Heart left ventricle (tissue), 16 donors: ENCODE measurements at regions not wholly inside any gene's neighbourhood (a gene's known extent, or its start where the extent isn't known, plus 50 kb on each side); places are given as distances from the start of the nearest gene placed in this dataset.
A peak's percentile ranks its signal among the peaks of the same experiment; 100 is the strongest.

Source experiments
- ATAC-seq, 4 donors: fragments of 200-7000 bp; cut with Tn5 transposase; one replicate each; pipeline ENCODE4 v1.9.1; 2020 to 2022; ENCODE audit warnings: moderate library complexity in 4 of 4, mild to moderate bottlenecking in 3 of 4, moderate number of reproducible peaks in 1 of 4
- DNase-seq, 5 donors: peaks; one replicate each; pipeline ENCODE4 v3.0.0-alpha.2; 2020
- H3K27ac ChIP-seq, 12 donors: fragments of 200-600 bp; sonication (generic) in 4 of 12; one replicate each; pipeline versions ENCODE4 v1.5.0 to v1.8.0; 2016 to 2022; ENCODE audit warnings: mild to moderate bottlenecking in 2 of 12
- H3K27me3 ChIP-seq, 9 donors: fragments of 200-600 bp; sonication (generic) in 2 of 9; one replicate each; pipeline versions ENCODE4 v1.5.1 to v1.8.0; 2016 to 2022; ENCODE audit warnings: mild to moderate bottlenecking in 3 of 9
- H3K36me3 ChIP-seq, 9 donors: fragments of 200-600 bp; sonication (generic) in 2 of 9; one replicate each; pipeline versions ENCODE4 v1.5.0 to v1.8.0; 2018 to 2022; ENCODE audit warnings: mild to moderate bottlenecking in 2 of 9
- H3K4me1 ChIP-seq, 12 donors: fragments of 200-600 bp; sonication (generic) in 4 of 12; one replicate each; pipeline versions ENCODE4 v1.5.0 to v1.8.0; 2016 to 2022; ENCODE audit warnings: mild to moderate bottlenecking in 3 of 12
- H3K4me3 ChIP-seq, 12 donors: fragments of 200-600 bp; sonication (generic) in 4 of 12; one replicate each; pipeline versions ENCODE4 v1.5.0 to v1.8.0; 2017 to 2022; ENCODE audit warnings: mild to moderate bottlenecking in 9 of 12, moderate library complexity in 4 of 12
- H3K9me3 ChIP-seq, 12 donors: fragments of 200-600 bp; sonication (generic) in 4 of 12; one replicate each; pipeline versions ENCODE4 v1.5.0 to v1.8.0; 2016 to 2022; ENCODE audit warnings: mild to moderate bottlenecking in 1 of 12
- POLR2A ChIP-seq, 2 donors: fragments of 450-650 bp; IDR thresholded peaks; one replicate each; pipeline ENCODE4 v1.6.1; 2017; ENCODE audit warnings: antibody characterized with exemption in 2 of 2, mild to moderate bottlenecking in 2 of 2, moderate library complexity in 2 of 2
- WGBS, 4 donors: extraction: QIAGEN DNeasy Blood & Tissue Kit in 2 of 4; methylation state at CpG; one replicate each; pipeline versions ENCODE4 v1.1.5 to v1.1.7; 2013 to 2018; 5-methylcytosine and 5-hydroxymethylcytosine counted together
- intact Hi-C, 10 donors: fragments of 100-400 bp; cut with DNase I; formaldehyde crosslinking; loops; one replicate each; pipeline versions ENCODE4 v1.11.1 to v1.14.2; 2022
- TF ChIP-seq, protein P1 (sequence below), 12 donors: fragments of 200-600 bp; sonication (generic) in 4 of 12; IDR thresholded peaks; one replicate each; pipeline versions ENCODE4 v1.5.0 to v1.8.0; 2018 to 2022; ENCODE audit warnings: antibody characterized with exemption in 12 of 12, mild to moderate bottlenecking in 5 of 12
- donor health status: ischemic (EF 13 %, LVEDD 7.1; RV severe dilation, severe dysfunction).
- donor health status: healthy with polysubstance abuse.
- donor health status: DM: no; HTN: yes; CAD: no.
- donor health status: DM: no; HTN: no; CAD: no.
- donor health status: ischemic (EF 25% LVEDD 6.9; RV normal size, moderate dysfunction).
- donor health status: ischemic (EF 25% LVEDD 5.7; RV mildly dilated, moderate dysfunction).
- donor health status: healthy.
- donor health status: DM: yes; HTN: yes; CAD: no.
- donor health status: ischemic (EF 35%, LVEDD 5.7; RV mildly dilated, moderate dysfunction).
- donor health status: nonischemic (EF 11% LVEDD 7.7; RV severe dilation, severe dysfunction).
- donor health status: DM: yes; HTN: yes; CAD: no.
- donor health status: PGD.
- donor health status: ischemic (EF 29% LVEDD 5.4; RV normal size, mild dysfunction).
- donor health status: nonischemic (EF 23%, LVEDD 6.1; RV moderate dilation, normal function).

DNA sequence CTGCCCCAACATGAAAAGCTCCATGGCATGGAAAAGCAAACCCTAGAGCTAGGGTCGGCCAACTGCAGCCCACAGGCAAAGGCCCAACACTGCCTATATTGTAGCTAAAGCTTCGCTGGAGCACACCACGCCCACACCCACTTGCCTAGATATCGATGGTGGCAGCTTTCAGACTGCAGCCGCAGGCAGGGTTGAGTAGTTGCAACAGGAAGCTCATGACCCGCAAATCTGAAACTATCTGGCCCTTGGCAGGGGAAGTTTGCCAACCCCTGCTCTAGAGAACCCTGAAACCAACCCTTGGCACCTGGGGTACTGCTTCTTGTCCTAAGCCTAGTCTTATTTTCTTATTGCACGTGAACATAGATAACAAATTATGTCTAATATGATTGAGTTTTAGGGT lies 250.0 kb downstream of the SOX11 start:
- WGBS, 4 donors: 86 to 93% (median 88%) methylated on average over 7 of the region's 7 CpGs

DNA sequence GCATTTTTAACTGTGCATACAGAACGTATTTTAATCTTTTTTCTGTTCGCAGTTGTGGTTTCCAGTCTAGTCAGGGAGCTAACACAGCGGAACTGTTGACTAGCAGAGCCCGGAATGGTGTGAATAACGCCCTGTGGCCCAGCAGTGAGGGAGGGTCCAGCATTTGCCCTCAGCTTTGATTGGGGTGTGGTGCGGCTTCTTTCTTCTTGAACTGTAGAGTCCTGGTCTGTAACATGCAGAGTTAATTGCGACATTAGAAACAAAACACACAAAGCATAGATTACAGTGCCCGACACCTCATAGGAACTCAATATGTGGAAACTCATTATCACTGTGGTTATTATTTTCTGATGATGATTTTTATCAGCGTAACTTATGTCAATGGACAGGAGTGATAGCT lies 253.6 kb downstream of the SOX11 start:
- ATAC-seq (no peak), DNase-seq (no peak)
- 83 to 85% (median 84%) methylated on average over 9 of the region's 9 CpGs for WGBS, 4 donors
- Histone ChIP-seq H3K27me3 (no peaks in the 10 kb centered on the region), H3K36me3 (no peaks in the 10 kb centered on the region), H3K9me3 (no peaks in the 10 kb centered on the region), H3K4me3 (no peak overlapping the region), H3K27ac (no peak overlapping the region), H3K4me1 (peaks cover 0 to 8% (median 0%) of the 10 kb centered on the region in 12 donors)
- TF ChIP-seq, protein P1, sequence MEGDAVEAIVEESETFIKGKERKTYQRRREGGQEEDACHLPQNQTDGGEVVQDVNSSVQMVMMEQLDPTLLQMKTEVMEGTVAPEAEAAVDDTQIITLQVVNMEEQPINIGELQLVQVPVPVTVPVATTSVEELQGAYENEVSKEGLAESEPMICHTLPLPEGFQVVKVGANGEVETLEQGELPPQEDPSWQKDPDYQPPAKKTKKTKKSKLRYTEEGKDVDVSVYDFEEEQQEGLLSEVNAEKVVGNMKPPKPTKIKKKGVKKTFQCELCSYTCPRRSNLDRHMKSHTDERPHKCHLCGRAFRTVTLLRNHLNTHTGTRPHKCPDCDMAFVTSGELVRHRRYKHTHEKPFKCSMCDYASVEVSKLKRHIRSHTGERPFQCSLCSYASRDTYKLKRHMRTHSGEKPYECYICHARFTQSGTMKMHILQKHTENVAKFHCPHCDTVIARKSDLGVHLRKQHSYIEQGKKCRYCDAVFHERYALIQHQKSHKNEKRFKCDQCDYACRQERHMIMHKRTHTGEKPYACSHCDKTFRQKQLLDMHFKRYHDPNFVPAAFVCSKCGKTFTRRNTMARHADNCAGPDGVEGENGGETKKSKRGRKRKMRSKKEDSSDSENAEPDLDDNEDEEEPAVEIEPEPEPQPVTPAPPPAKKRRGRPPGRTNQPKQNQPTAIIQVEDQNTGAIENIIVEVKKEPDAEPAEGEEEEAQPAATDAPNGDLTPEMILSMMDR (IDR thresholded peaks at IDR 0.05): no peak
- TF ChIP-seq POLR2A (IDR thresholded peaks at IDR 0.05): no peak
- intact Hi-C loops: no loop called here

More for the DNA sequence above, 250.0 kb downstream of the SOX11 start:
- DNase-seq (no peak), ATAC-seq (no peak)
- intact Hi-C loops: no loop called here
- Histone ChIP-seq H3K9me3 (no peaks in the 10 kb centered on the region), H3K27me3 (no peaks in the 10 kb centered on the region), H3K36me3 (no peaks in the 10 kb centered on the region), H3K4me1 (peaks cover 0 to 19% (median 0%) of the 10 kb centered on the region in 12 donors), H3K27ac (no peak overlapping the region), H3K4me3 (no peak overlapping the region)
- no peak for TF ChIP-seq POLR2A (IDR thresholded peaks at IDR 0.05)
- TF ChIP-seq, protein P1 (IDR thresholded peaks at IDR 0.05): no peak

DNA sequence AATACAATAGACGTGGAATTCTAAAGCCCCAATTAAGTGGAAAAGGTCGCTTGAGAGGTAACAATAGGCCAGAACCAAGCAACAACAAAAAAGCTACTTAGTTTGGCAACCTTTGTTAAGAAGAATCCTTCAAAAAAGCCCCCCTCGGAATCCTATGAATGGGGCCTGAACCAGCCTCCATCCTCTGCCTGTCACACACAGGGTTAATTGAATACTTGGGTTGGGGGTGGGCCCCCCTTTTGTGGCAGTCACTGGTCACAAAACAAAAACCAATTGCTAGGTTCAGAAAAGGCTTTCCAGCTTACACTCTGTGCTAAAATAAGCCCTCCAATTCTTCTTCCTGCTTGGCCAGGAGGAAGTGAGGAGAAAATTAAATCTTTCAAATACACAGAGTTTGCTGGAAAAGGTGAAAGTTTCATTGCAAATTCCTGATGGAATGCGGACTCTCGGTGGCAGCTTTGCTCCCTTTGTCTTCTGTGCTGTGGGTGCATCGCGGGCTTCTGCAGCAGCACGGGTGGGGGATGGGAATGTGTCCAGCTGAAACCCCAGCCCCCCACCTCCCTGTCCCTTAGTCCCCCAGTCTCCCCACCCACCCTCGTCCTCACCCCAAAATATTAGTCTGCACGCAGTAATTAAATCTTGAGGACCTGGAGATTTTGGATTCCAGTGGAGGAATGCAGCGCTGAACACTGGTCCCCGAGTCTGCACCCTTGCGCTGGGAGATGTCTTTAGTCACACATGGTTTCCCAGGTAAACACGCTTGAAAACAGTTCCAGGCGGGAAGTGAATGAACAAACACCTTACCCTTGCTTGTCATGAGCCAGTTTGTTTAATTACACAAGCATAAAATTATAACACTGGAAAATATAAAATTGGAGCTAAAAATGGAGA lies 254.3 kb downstream of the SOX11 start:
- intact Hi-C loops: no loop called here
- H3K4me3 ChIP-seq: no peak overlapping the region
- no peaks in the 10 kb centered on the region for H3K9me3 ChIP-seq
- no peak overlapping the region for H3K27ac ChIP-seq
- TF ChIP-seq, protein P1 (IDR thresholded peaks at IDR 0.05): no peak
- TF ChIP-seq POLR2A (IDR thresholded peaks at IDR 0.05): no peak
- DNase-seq: no peak
- no peaks in the 10 kb centered on the region for H3K36me3 ChIP-seq
- no peak for ATAC-seq
- H3K27me3 ChIP-seq: no peaks in the 10 kb centered on the region
- H3K4me1 ChIP-seq: peaks cover 0 to under 1% (median 0%) of the 10 kb centered on the region in 12 donors
- WGBS, 4 donors: 62 to 66% (median 66%) methylated on average over 10 to 15 of the region's 15 CpGs

DNA sequence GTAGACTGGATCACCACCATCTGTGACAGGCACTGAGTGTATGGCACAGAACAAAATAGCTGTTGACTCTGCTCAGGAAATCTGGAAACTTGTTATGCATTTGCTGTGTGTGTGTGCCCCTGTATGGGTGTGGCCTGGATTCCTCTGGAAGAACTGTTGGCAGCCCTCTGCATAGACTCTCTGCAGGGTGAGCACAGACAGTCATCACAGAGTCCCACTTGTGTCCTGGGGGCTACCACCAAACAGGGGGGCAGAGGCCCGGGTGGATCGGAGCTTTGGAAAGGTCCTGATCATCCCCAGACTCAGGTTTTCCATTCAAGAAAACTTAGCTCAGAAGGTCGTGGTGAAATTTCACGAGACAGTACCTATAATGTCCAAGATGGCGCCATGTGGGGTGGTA lies 258.6 kb downstream of the SOX11 start:
- DNase-seq (no peak), ATAC-seq (peak in 1 of 4 donors; percentile 33)
- WGBS, 4 donors: 83 to 100% (median 88%) methylated on average over 2 to 5 of the region's 5 CpGs
- Histone ChIP-seq H3K36me3 (no peaks in the 10 kb centered on the region), H3K4me1 (peaks cover 0 to 4% (median 0%) of the 10 kb centered on the region in 12 donors), H3K27ac (no peak overlapping the region), H3K27me3 (no peaks in the 10 kb centered on the region), H3K4me3 (no peak overlapping the region), H3K9me3 (no peaks in the 10 kb centered on the region)
- intact Hi-C loops: no loop called here
- TF ChIP-seq, protein P1 (IDR thresholded peaks at IDR 0.05): no peak
- TF ChIP-seq POLR2A (IDR thresholded peaks at IDR 0.05): no peak
